HAP-1 (cell line): ENCODE measurements at regions not wholly inside any gene's neighbourhood (a gene's known extent, or its start where the extent isn't known, plus 50 kb on each side); places are given as distances from the start of the nearest gene placed in this dataset.

Experiments used
- DNase-seq, 2 experiments: peaks; one replicate each; pipeline ENCODE4 v3.0.0-alpha.2; 2016 to 2020; ENCODE audit warnings: low spot score in 2 of 2
- H3K27me3 ChIP-seq: fragments of 250-450 bp; sonication (Bioruptor Pico); 2 replicates; pipeline ENCODE4 v1.5.1; 2020; ENCODE audit warnings: low read depth, mild to moderate bottlenecking, moderate library complexity
- H3K36me3 ChIP-seq: fragments of 250-450 bp; sonication (Bioruptor Pico); replicated peaks from 2 replicates; pipeline ENCODE4 v1.5.1; 2020; ENCODE audit warnings: mild to moderate bottlenecking
- H3K4me1 ChIP-seq: fragments of 250-450 bp; sonication (Bioruptor Pico); 2 replicates; pipeline ENCODE4 v1.5.1; 2020; ENCODE audit warnings: mild to moderate bottlenecking
- H3K4me3 ChIP-seq: fragments of 250-450 bp; sonication (Bioruptor Pico); 2 replicates; pipeline ENCODE4 v1.5.1; 2020; ENCODE audit warnings: mild to moderate bottlenecking, moderate library complexity
- H3K9me3 ChIP-seq: fragments of 250-450 bp; sonication (Bioruptor Pico); 2 replicates; pipeline ENCODE4 v1.5.1; 2020; ENCODE audit warnings: mild to moderate bottlenecking, moderate library complexity
- in situ Hi-C: fragments of 300-500 bp; cut with MboI; formaldehyde crosslinking; loops from 3 replicates; pipeline ENCODE4 v1.14.3; 2020; ENCODE audit warnings: low sequenced_read_pairs, inconsistent platforms, mixed read lengths

GRCh38 chr10:44822349-44822748 lies 88.8 kb upstream of the TMEM72 start:
- DNase-seq: no peak
- H3K27me3 ChIP-seq: no peaks in the 10 kb centered on the region
- in situ Hi-C loops: no loop called here
- H3K36me3 ChIP-seq: no peaks in the 10 kb centered on the region
- no peaks in the 10 kb centered on the region for H3K4me1 ChIP-seq
- no peak overlapping the region for H3K4me3 ChIP-seq
- no peaks in the 10 kb centered on the region for H3K9me3 ChIP-seq

GRCh38 chr10:44822966-44823365 lies 88.2 kb upstream of the TMEM72 start:
- Histone ChIP-seq H3K27me3 (no peaks in the 10 kb centered on the region), H3K36me3 (no peaks in the 10 kb centered on the region), H3K4me1 (no peaks in the 10 kb centered on the region), H3K4me3 (no peak overlapping the region), H3K9me3 (no peaks in the 10 kb centered on the region)
- in situ Hi-C loops: no loop called here
- no peak for DNase-seq

GRCh38 chr10:44824607-44825006 lies 86.5 kb upstream of the TMEM72 start:
- Histone ChIP-seq H3K36me3 (no peaks in the 10 kb centered on the region), H3K4me1 (no peaks in the 10 kb centered on the region), H3K9me3 (no peaks in the 10 kb centered on the region), H3K4me3 (no peak overlapping the region), H3K27me3 (no peaks in the 10 kb centered on the region)
- DNase-seq: no peak
- in situ Hi-C loops: no loop called here

GRCh38 chr10:44827431-44828006 lies 83.6 kb upstream of the TMEM72 start:
- H3K4me3 ChIP-seq: no peak overlapping the region
- no peak for DNase-seq
- in situ Hi-C loops: no loop called here
- no peaks in the 10 kb centered on the region for H3K4me1 ChIP-seq
- no peaks in the 10 kb centered on the region for H3K27me3 ChIP-seq
- no peaks in the 10 kb centered on the region for H3K36me3 ChIP-seq
- no peaks in the 10 kb centered on the region for H3K9me3 ChIP-seq

- H3K4me3 ChIP-seq: no peak overlapping the region
- H3K9me3 ChIP-seq: no peaks in the 10 kb centered on the region
- H3K36me3 ChIP-seq: no peaks in the 10 kb centered on the region
- in situ Hi-C loops: no loop called here
- no peaks in the 10 kb centered on the region for H3K4me1 ChIP-seq
- H3K27me3 ChIP-seq: no peaks in the 10 kb centered on the region
- DNase-seq: no peak
Measured at GRCh38 chr10:44828508-44829142, 82.5 kb upstream of the TMEM72 start.

- Histone ChIP-seq H3K36me3 (no peaks in the 10 kb centered on the region), H3K9me3 (no peaks in the 10 kb centered on the region), H3K4me1 (no peaks in the 10 kb centered on the region), H3K27me3 (no peaks in the 10 kb centered on the region), H3K4me3 (no peak overlapping the region)
- DNase-seq: no peak
- in situ Hi-C loops: no loop called here
Measured at GRCh38 chr10:44829426-44829825, 81.7 kb upstream of the TMEM72 start.

GRCh38 chr10:44830022-44830421 lies 81.1 kb upstream of the TMEM72 start:
- Histone ChIP-seq H3K27me3 (no peaks in the 10 kb centered on the region), H3K9me3 (no peaks in the 10 kb centered on the region), H3K4me3 (no peak overlapping the region), H3K4me1 (no peaks in the 10 kb centered on the region), H3K36me3 (no peaks in the 10 kb centered on the region)
- in situ Hi-C loops: no loop called here
- DNase-seq: no peak

- Histone ChIP-seq H3K9me3 (no peaks in the 10 kb centered on the region), H3K4me3 (no peak overlapping the region), H3K27me3 (no peaks in the 10 kb centered on the region), H3K4me1 (no peaks in the 10 kb centered on the region), H3K36me3 (no peaks in the 10 kb centered on the region)
- no peak for DNase-seq
- in situ Hi-C loops: no loop called here
Measured at GRCh38 chr10:44831581-44831980, 79.6 kb upstream of the TMEM72 start.

GRCh38 chr10:44832595-44833390 lies 78.3 kb upstream of the TMEM72 start:
- H3K27me3 ChIP-seq: no peaks in the 10 kb centered on the region
- no peak overlapping the region for H3K4me3 ChIP-seq
- in situ Hi-C loops: no loop called here
- no peaks in the 10 kb centered on the region for H3K36me3 ChIP-seq
- no peaks in the 10 kb centered on the region for H3K4me1 ChIP-seq
- no peaks in the 10 kb centered on the region for H3K9me3 ChIP-seq
- no peak for DNase-seq

- Histone ChIP-seq H3K9me3 (no peaks in the 10 kb centered on the region), H3K4me3 (no peak overlapping the region), H3K4me1 (no peaks in the 10 kb centered on the region), H3K36me3 (no peaks in the 10 kb centered on the region), H3K27me3 (no peaks in the 10 kb centered on the region)
- in situ Hi-C loops: no loop called here
- no peak for DNase-seq
Measured at GRCh38 chr10:44834131-44834530, 77.0 kb upstream of the TMEM72 start.

- H3K27me3 ChIP-seq: no peaks in the 10 kb centered on the region
- no peak overlapping the region for H3K4me3 ChIP-seq
- in situ Hi-C loops: no loop called here
- no peaks in the 10 kb centered on the region for H3K4me1 ChIP-seq
- H3K36me3 ChIP-seq: no peaks in the 10 kb centered on the region
- no peaks in the 10 kb centered on the region for H3K9me3 ChIP-seq
- DNase-seq: no peak
Measured at GRCh38 chr10:44835300-44835699, 75.8 kb upstream of the TMEM72 start.

- no peak for DNase-seq
- no peaks in the 10 kb centered on the region for H3K36me3 ChIP-seq
- no peaks in the 10 kb centered on the region for H3K27me3 ChIP-seq
- in situ Hi-C loops: no loop called here
- H3K9me3 ChIP-seq: no peaks in the 10 kb centered on the region
- no peaks in the 10 kb centered on the region for H3K4me1 ChIP-seq
- no peak overlapping the region for H3K4me3 ChIP-seq
Measured at GRCh38 chr10:44843484-44843883, 67.7 kb upstream of the TMEM72 start.

GRCh38 chr10:44845361-44846175 lies 65.6 kb upstream of the TMEM72 start:
- no peak overlapping the region for H3K4me3 ChIP-seq
- H3K36me3 ChIP-seq: no peaks in the 10 kb centered on the region
- in situ Hi-C loops: no loop called here
- H3K4me1 ChIP-seq: no peaks in the 10 kb centered on the region
- H3K9me3 ChIP-seq: no peaks in the 10 kb centered on the region
- H3K27me3 ChIP-seq: no peaks in the 10 kb centered on the region
- no peak for DNase-seq

- H3K9me3 ChIP-seq: no peaks in the 10 kb centered on the region
- H3K4me1 ChIP-seq: no peaks in the 10 kb centered on the region
- no peaks in the 10 kb centered on the region for H3K36me3 ChIP-seq
- no peaks in the 10 kb centered on the region for H3K27me3 ChIP-seq
- no peak for DNase-seq
- H3K4me3 ChIP-seq: no peak overlapping the region
- in situ Hi-C loops: no loop called here
Measured at GRCh38 chr10:44847110-44847509, 64.0 kb upstream of the TMEM72 start.
